ENCODE measurements at regions not wholly inside any gene's neighbourhood (a gene's known extent, or its start where the extent isn't known, plus 50 kb on each side); places are given as distances from the start of the nearest gene placed in this dataset.

GRCh38 chr21:35938446-35938845 is 121.9 kb downstream of the SETD4 start:
- no peak for DNase-seq (ENCODE audit: low read depth)

GRCh38 chr21:35933466-35933865 is 126.9 kb downstream of the SETD4 start:
- peak; percentile 93 for DNase-seq (ENCODE audit: low read depth)

- DNase-seq (ENCODE audit: low read depth): peak; percentile 75
Observed at GRCh38 chr21:35932232-35932911, 128.0 kb downstream of the SETD4 start.

GRCh38 chr21:35929901-35930300 is 130.4 kb downstream of the SETD4 start:
- no peak for DNase-seq (ENCODE audit: low read depth)

- DNase-seq (ENCODE audit: low read depth): no peak
Observed at GRCh38 chr21:35927262-35927661, 133.1 kb downstream of the SETD4 start.

GRCh38 chr21:35926003-35926740 is 134.2 kb downstream of the SETD4 start:
- no peak for DNase-seq (ENCODE audit: low read depth)

GRCh38 chr21:35925497-35925896 is 134.8 kb downstream of the SETD4 start:
- DNase-seq (ENCODE audit: low read depth): no peak

GRCh38 chr21:35924714-35925301 is 135.5 kb downstream of the SETD4 start:
- peak; percentile 64 for DNase-seq (ENCODE audit: low read depth)

- DNase-seq (ENCODE audit: low read depth): no peak
Observed at GRCh38 chr21:35923971-35924370, 136.4 kb downstream of the SETD4 start.

- no peak for DNase-seq (ENCODE audit: low read depth)
Observed at GRCh38 chr21:35922618-35923017, 137.7 kb downstream of the SETD4 start.

- DNase-seq (ENCODE audit: low read depth): no peak
Observed at GRCh38 chr21:35921471-35921870, 138.9 kb downstream of the SETD4 start.

GRCh38 chr21:35920436-35920835 is 139.9 kb downstream of the SETD4 start:
- DNase-seq (ENCODE audit: low read depth): no peak

- no peak for DNase-seq (ENCODE audit: low read depth)
Observed at GRCh38 chr21:35915030-35915429, 145.3 kb downstream of the SETD4 start.

- DNase-seq (ENCODE audit: low read depth): no peak
Observed at GRCh38 chr21:35911412-35912191, 148.7 kb downstream of the SETD4 start.

- no peak for DNase-seq (ENCODE audit: low read depth)
Observed at GRCh38 chr21:35909456-35910223, 150.7 kb downstream of the SETD4 start.

- no peak for DNase-seq (ENCODE audit: low read depth)
Observed at GRCh38 chr21:35908311-35909078, 151.8 kb downstream of the SETD4 start.

- DNase-seq (ENCODE audit: low read depth): no peak
Observed at GRCh38 chr21:35906586-35906985, 153.7 kb downstream of the SETD4 start.

GRCh38 chr21:35905963-35906345 is 154.4 kb downstream of the SETD4 start:
- DNase-seq (ENCODE audit: low read depth): no peak

GRCh38 chr21:35905096-35905962 is 155.0 kb downstream of the SETD4 start:
- no peak for DNase-seq (ENCODE audit: low read depth)

- DNase-seq (ENCODE audit: low read depth): no peak
Observed at GRCh38 chr21:35900539-35900938, 159.8 kb downstream of the SETD4 start.
